NCI-H1930 (cell line): ENCODE measurements at regions not wholly inside any gene's neighbourhood (a gene's known extent, or its start where the extent isn't known, plus 50 kb on each side); places are given as distances from the start of the nearest gene placed in this dataset.

Experiments
- DNase-seq, 2 experiments: peaks; one replicate each; lab custom pipeline; 2025; lab: John Stamatoyannopoulos, UW

GRCh38 chr7:84675633-84676034, 481.0 kb upstream of the SEMA3A start:
- no peak for DNase-seq

DNA sequence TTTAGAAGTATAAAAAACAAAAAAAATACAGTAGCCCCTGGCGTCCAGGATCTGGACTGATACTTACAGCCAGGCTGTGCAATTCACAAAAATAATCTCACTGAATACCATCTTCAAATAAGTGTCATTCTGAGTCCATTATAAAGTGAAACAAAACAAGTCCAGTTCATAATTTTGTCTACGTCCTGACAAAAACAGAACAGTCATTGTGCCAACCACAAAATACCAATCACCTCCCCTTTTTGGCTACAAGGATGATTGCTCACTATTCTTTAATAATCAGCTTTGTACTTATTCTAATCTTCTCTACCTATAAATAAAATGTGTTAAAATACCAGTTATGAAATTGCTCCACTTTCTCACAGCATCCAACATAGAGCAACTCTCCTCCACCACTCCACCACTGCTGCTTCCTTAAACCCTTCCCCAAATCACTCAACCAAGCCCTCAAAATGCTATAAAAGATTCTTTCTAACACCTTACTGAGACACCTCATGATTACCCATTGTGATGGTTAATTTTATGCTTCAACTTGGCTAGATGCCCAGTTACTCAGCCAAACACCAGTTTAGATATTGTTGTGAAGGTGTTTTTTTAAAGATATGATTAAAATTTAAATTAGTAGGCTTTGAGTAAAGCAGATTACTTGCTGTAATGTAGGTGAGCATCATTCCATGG, 479.8 kb upstream of the SEMA3A start:
- no peak for DNase-seq

GRCh38 chr7:84669177-84669732, 474.7 kb upstream of the SEMA3A start:
- DNase-seq: no peak

GRCh38 chr7:84668116-84668515, 473.5 kb upstream of the SEMA3A start:
- DNase-seq: no peak

GRCh38 chr7:84666651-84667050, 472.1 kb upstream of the SEMA3A start:
- no peak for DNase-seq

DNA sequence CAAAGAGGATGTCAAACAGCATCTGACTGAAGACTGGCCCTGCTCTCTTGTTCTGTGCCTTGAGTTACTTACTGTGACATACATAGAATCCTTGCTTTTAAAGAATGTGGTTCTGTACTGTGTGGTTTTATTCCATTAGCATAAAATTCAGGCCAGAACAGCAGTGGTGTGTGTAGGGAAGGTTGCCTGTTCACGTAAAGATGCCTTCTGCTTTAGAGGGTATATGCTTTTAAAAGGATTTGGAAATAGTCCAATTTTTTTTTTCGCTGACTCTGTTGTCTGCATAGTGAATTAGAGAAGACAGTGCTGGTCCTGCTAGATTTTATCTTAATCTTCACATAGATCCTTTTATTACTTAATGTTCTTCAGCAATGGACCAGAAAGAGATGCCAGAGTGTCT, 470.8 kb upstream of the SEMA3A start:
- no peak for DNase-seq

- no peak for DNase-seq
Observed at GRCh38 chr7:84664626-84665025, 470.0 kb upstream of the SEMA3A start.

GRCh38 chr7:84663224-84663623, 468.6 kb upstream of the SEMA3A start:
- DNase-seq: no peak

DNA sequence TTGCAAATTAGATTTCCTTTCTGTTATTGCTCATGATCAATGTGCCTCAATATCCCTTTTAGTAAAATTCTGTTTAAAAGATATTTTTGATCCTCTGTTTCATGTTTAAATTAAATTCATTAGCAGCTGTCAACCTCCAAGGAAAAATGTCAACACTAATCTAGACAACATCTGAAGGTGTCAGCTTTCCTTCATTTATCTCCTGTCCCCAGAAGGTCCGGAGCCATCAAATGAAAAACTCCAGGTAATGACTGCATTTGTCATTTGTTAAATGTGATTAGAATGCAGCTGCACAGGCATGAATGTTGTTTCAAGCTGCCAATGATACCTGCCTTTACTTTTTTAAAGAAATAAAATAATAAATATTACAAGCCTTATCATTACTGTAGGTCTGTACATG, 463.7 kb upstream of the SEMA3A start:
- DNase-seq: no peak

DNA sequence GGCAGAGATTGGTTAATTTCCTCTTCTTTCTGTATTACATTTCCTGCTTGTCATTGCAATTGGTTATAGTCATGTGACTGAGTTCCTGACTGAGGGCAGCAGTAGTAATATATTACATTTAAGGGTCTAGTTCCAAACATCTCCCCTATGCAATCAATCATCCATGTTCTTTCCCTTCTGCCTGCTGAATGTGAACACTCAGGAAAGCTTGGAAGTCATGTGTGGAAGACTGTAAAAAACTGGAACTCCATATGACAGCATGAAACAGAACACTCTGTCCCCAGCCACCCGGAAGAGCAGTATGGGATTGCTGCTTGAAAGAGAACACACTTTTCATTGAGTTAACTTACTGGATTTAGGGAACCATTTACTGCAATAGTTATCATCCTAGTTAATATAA, 459.7 kb upstream of the SEMA3A start:
- DNase-seq: no peak

DNA sequence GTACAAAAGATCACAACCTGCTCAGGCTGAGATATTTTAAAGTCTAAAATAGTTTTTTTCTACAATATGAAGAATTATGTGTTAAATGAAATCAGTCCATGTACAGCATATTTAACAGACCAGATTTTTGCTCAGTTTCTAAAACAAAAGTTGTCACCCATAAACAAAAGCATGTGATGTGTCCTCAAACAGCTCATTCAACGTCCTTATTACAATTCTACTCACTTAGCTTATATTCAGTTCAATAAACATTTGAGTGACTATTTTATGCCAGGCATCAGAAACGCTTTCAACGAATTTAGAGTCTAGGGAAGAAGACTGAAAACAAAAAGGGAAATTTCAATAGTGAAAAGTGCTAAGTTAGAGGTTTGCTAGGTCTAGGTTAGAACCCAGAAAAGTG, 457.3 kb upstream of the SEMA3A start:
- DNase-seq: no peak

DNA sequence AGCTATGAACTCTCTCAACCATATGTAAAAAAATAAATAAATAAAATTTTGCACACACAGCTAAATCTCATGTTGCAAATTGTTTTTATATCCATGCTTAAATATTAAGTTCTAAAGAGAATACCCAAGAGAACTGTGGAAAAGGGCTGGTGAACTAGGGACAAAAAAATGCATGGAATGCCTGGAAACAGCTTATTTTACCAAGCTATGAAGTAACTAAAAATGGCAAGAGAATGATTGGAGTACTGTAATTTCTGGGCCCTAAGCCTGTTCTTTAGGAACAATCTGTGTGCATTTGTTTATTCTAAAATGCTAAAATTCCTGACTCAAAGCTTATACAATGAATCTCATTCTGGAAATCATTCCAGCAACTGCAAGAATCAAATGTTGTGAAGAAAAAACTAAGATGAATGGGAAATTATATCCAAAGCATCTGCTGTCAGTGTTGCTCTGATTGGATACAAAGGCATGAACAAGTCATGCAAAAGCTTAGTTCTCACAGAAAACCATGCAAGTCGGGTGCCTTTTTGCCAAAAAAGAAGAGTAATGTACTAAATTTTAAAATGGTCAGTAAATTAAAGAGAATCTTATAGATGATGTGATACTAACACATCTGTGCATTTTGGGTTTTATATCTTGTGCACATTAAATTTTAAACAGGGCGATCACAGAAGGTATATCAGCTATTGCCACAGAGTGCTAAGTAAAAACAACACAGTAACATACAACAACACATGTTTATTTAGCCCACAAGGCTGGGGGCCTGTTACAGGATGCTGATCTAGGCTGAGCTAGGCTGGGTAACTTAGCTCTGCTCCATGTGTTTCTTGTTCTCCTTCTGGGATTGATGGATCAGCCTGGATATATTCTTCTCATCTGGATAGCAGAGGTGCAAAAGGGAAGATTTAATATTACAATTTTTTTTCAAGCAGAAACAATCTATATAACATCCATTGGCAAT, 453.5 kb upstream of the SEMA3A start:
- DNase-seq: no peak

- no peak for DNase-seq
Observed at GRCh38 chr7:84642611-84643010, 448.0 kb upstream of the SEMA3A start.

DNA sequence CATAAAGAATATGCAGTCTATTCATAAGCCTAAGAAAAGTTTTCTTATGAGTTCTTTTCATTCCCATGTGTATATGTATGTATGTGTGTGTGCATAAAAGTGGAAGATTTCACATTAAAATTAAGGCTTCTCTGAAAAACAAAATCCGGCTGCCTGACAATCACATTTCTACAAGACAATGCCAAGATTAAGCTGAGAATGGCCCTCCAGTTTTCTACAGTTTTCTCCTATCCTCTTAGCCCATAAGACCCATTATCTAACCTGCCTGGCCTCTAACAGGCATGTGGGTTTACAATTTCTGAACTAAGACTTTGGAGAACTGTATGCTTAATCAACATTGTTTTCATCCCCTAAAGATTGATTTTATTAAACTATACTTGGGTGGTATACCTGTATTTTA, 446.0 kb upstream of the SEMA3A start:
- DNase-seq: no peak

GRCh38 chr7:84638339-84638697, 443.7 kb upstream of the SEMA3A start:
- DNase-seq: no peak

DNA sequence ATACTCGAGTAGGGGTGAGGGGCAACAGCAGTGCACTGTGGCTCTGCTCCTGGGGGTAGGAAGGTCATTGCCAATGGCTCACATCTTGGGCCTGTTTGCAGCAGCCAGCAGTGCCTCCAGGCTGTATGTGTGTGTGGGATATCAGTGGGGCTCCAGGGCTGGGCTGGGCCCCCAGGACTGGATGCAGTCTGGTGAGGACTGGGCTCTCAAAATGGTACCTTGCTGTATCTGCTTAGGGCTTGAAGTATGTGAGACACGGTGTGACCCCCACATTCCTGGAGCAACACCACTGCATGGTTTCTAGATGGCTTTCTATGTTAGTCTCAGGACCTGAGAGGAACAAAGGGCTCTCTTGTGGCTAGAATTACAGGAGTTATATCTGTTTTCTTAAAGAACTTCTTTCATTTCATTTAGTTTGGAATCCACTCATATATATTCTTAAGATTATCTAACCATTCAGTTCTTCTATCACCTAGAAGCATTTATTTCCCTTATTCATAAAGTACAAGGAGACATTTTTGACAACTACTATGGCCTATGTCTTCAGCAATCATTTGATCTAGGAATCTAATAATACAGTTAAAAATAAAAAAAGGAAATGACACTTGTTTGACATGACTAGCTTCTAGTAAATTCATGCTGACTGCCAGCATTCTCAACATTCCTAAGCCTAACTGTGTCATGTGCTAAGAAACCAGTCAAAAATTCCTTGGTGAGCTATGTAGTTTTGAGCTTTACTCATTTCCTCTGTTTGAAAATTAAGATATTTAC, 443.2 kb upstream of the SEMA3A start:
- DNase-seq: no peak

DNA sequence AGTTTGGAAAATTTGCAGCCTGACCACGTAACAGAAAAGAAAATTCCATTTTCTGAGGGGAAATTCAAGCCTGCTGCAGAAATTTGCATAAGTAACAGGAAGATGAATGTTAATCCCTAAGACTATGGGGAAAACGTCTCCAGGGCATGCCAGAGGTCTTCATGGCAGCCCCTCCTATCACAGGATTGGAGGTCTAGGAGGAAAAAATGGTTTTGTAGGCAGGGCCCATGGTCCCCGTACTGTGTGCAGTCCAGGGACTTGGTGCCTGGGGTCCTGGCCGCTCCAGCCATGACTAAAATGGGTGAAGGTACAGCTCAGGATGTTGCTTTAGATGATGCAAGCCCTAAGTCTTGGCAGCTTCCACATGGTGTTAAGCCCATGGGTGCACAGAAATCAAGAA, 437.3 kb upstream of the SEMA3A start:
- DNase-seq: no peak

GRCh38 chr7:84629640-84630318, 435.2 kb upstream of the SEMA3A start:
- no peak for DNase-seq

GRCh38 chr7:84629216-84629615, 434.6 kb upstream of the SEMA3A start:
- no peak for DNase-seq

- no peak for DNase-seq
Observed at GRCh38 chr7:84627250-84627649, 432.7 kb upstream of the SEMA3A start.

- DNase-seq: no peak
Observed at GRCh38 chr7:84624927-84625326, 430.3 kb upstream of the SEMA3A start.

GRCh38 chr7:84624527-84624926, 429.9 kb upstream of the SEMA3A start:
- DNase-seq: no peak
